ENCODE measurements at regions not wholly inside any gene's neighbourhood (a gene's known extent, or its start where the extent isn't known, plus 50 kb on each side); places are given as distances from the start of the nearest gene placed in this dataset.
"Not testable (repeated sequence)": the region's sequence is repeated elsewhere in the genome, so short reads cannot be mapped to it uniquely, and the experiment has no call there.

GRCh38 chr17:30709096-30709495 lies 115.4 kb downstream of the CRLF3 start:
- H3K36me3 ChIP-seq (ENCODE audit: low read depth, missing control alignments); H3K27me3 ChIP-seq; intact Hi-C loops (cut with DNase I; ENCODE audit: low total_unique reads); H3K4me1 ChIP-seq; H3K9me3 ChIP-seq; DNase-seq: not testable (repeated sequence)
- 0% methylated on average over 3 of the region's 64 CpGs; no CpG with 5 or more reads in 1 of the 2 donors for WGBS, 2 donors
- Histone ChIP-seq H3K4me3 (peak overlapping the region; percentile 63 to 64), H3K27ac (peak overlapping the region in 1 of 2 donors; percentile 65)

GRCh38 chr17:30708241-30709078 lies 116.0 kb downstream of the CRLF3 start:
- H3K27me3 ChIP-seq; H3K4me1 ChIP-seq; intact Hi-C loops (cut with DNase I; ENCODE audit: low total_unique reads); H3K36me3 ChIP-seq (ENCODE audit: low read depth, missing control alignments); H3K9me3 ChIP-seq: not testable (repeated sequence)
- peak; percentile 88 for DNase-seq
- Histone ChIP-seq H3K4me3 (peak overlapping the region; percentile 63 to 64), H3K27ac (peak overlapping the region; percentile 7 to 65)
- 0 to 1% methylated on average over 47 to 55 of the region's 75 CpGs for WGBS, 2 donors
- TF ChIP-seq CTCF (IDR thresholded peaks at IDR 0.05): peak in 1 of 3 experiments; percentile 3

- H3K4me3 ChIP-seq: peak overlapping the region; percentile 63 to 64
- H3K27ac ChIP-seq; intact Hi-C loops (cut with DNase I; ENCODE audit: low total_unique reads); H3K9me3 ChIP-seq; H3K4me1 ChIP-seq; DNase-seq; H3K36me3 ChIP-seq (ENCODE audit: low read depth, missing control alignments); H3K27me3 ChIP-seq: not testable (repeated sequence)
- 1 to 3% methylated on average over 18 of the region's 18 CpGs for WGBS, 2 donors
These were observed 116.7 kb downstream of the CRLF3 start for GRCh38 chr17:30707724-30708240.

GRCh38 chr17:30706461-30707335 lies 117.8 kb downstream of the CRLF3 start:
- intact Hi-C loops (cut with DNase I; ENCODE audit: low total_unique reads); H3K4me3 ChIP-seq; H3K9me3 ChIP-seq; H3K27me3 ChIP-seq; H3K36me3 ChIP-seq (ENCODE audit: low read depth, missing control alignments); DNase-seq; H3K27ac ChIP-seq; H3K4me1 ChIP-seq: not testable (repeated sequence)
- WGBS, 2 donors: 23 to 40% methylated on average over 11 of the region's 11 CpGs

GRCh38 chr17:30706004-30706403 lies 118.5 kb downstream of the CRLF3 start:
- H3K4me3 ChIP-seq; H3K36me3 ChIP-seq (ENCODE audit: low read depth, missing control alignments); H3K27ac ChIP-seq; H3K9me3 ChIP-seq; H3K4me1 ChIP-seq; H3K27me3 ChIP-seq; DNase-seq; intact Hi-C loops (cut with DNase I; ENCODE audit: low total_unique reads): not testable (repeated sequence)
- WGBS, 2 donors: 1% methylated on average over 41 of the region's 41 CpGs; no CpG with 5 or more reads in 1 of the 2 donors

GRCh38 chr17:30701498-30701989 lies 122.9 kb downstream of the CRLF3 start:
- 79 to 80% methylated on average over 7 of the region's 7 CpGs for WGBS, 2 donors
- no peaks in the 10 kb centered on the region for H3K9me3 ChIP-seq
- intact Hi-C loops (cut with DNase I; ENCODE audit: low total_unique reads): no loop called here
- H3K27me3 ChIP-seq: no peaks in the 10 kb centered on the region
- no peak overlapping the region for H3K4me3 ChIP-seq
- DNase-seq: no peak
- no peaks in the 10 kb centered on the region for H3K4me1 ChIP-seq
- H3K27ac ChIP-seq: no peak overlapping the region
- TF ChIP-seq POLR2A (IDR thresholded peaks at IDR 0.05) (no peak), CTCF (IDR thresholded peaks at IDR 0.05) (no peak)
- H3K36me3 ChIP-seq (ENCODE audit: low read depth, missing control alignments): no peaks in the 10 kb centered on the region

GRCh38 chr17:30700833-30701232 lies 123.7 kb downstream of the CRLF3 start:
- H3K9me3 ChIP-seq; H3K36me3 ChIP-seq (ENCODE audit: low read depth, missing control alignments); H3K4me1 ChIP-seq; H3K4me3 ChIP-seq; DNase-seq; H3K27me3 ChIP-seq; H3K27ac ChIP-seq; intact Hi-C loops (cut with DNase I; ENCODE audit: low total_unique reads): not testable (repeated sequence)
- WGBS, 2 donors: 53 to 69% methylated on average over 9 of the region's 11 CpGs

Data from testis (tissue), 2 donors.